CD4-positive, alpha-beta T cell (primary cell): ENCODE measurements at regions not wholly inside any gene's neighbourhood (a gene's known extent, or its start where the extent isn't known, plus 50 kb on each side); places are given as distances from the start of the nearest gene placed in this dataset.

Experiments used
- ATAC-seq: fragments of 200-7000 bp; cut with Tn5 transposase; one replicate; pipeline ENCODE4 v1.10.0; 2022; ENCODE audit warnings: mild to moderate bottlenecking; ENCODE audit not compliant: poor library complexity
- CTCF ChIA-PET: fragments of 350-600 bp; sonication (Branson Sonifier 250); formaldehyde crosslinking; loops from one replicate; lab custom pipeline; 2021; ENCODE audit warnings: antibody characterized with exemption, inconsistent platforms; lab: Charles Lee
- POLR2A ChIA-PET: fragments of 350-600 bp; sonication (Branson Sonifier 250); formaldehyde crosslinking; loops from one replicate; lab custom pipeline; 2021; ENCODE audit warnings: antibody characterized with exemption, inconsistent platforms; lab: Charles Lee
- DNase-seq, 14 experiments: peaks; one replicate each; pipeline ENCODE4 v3.0.0-alpha.2; 2013 to 2020; ENCODE audit warnings: mixed read lengths in 2 of 14
- H3K27ac ChIP-seq, 2 donors: one replicate each; pipeline versions ENCODE4 v1.5.1 to v1.7.0; 2013; ENCODE audit warnings: low read length in 2 of 2, low read depth in 1 of 2, mild to moderate bottlenecking in 1 of 2
- H3K27me3 ChIP-seq, 2 experiments: 1 replicate in 1 of 2; 2 replicates in 1 of 2; pipeline versions ENCODE4 v1.6.1 to v1.7.0; 2013; ENCODE audit warnings: low read length in 2 of 2, control low read depth in 1 of 2, mild to moderate bottlenecking in 1 of 2, moderate library complexity in 1 of 2; ENCODE audit not compliant: insufficient read depth in 2 of 2, control insufficient read depth in 1 of 2
- H3K36me3 ChIP-seq: one replicate; pipeline ENCODE4 v1.6.1; 2013; ENCODE audit warnings: low read length, control low read depth; ENCODE audit not compliant: insufficient read depth
- H3K4me1 ChIP-seq: one replicate; pipeline ENCODE4 v1.6.1; 2013; ENCODE audit warnings: low read length, control low read depth; ENCODE audit not compliant: insufficient read depth
- H3K4me3 ChIP-seq: one replicate; pipeline ENCODE4 v1.5.1; 2013; ENCODE audit warnings: mild to moderate bottlenecking, low read length, moderate library complexity
- H3K9me3 ChIP-seq, 2 experiments: 1 replicate in 1 of 2; 2 replicates in 1 of 2; pipeline versions ENCODE4 v1.6.1 to v1.7.0; 2013; ENCODE audit warnings: low read length in 2 of 2, mild to moderate bottlenecking in 2 of 2, control low read depth in 1 of 2, moderate library complexity in 1 of 2; ENCODE audit not compliant: control insufficient read depth in 1 of 2, insufficient read depth in 1 of 2
- H3K27ac Mint-ChIP-seq: one replicate; pipeline ENCODE4 v1.8.0; 2020; ENCODE audit warnings: mixed read lengths
- H3K27me3 Mint-ChIP-seq: one replicate; pipeline ENCODE4 v1.8.0; 2021; ENCODE audit warnings: mixed read lengths
- H3K36me3 Mint-ChIP-seq: one replicate; pipeline ENCODE4 v1.8.0; 2021; ENCODE audit warnings: low read depth, mixed read lengths
- H3K4me1 Mint-ChIP-seq: one replicate; pipeline ENCODE4 v1.8.0; 2021; ENCODE audit warnings: low read depth, mixed read lengths
- H3K4me3 Mint-ChIP-seq: one replicate; pipeline ENCODE4 v1.8.0; 2020; ENCODE audit warnings: mild to moderate bottlenecking, mixed read lengths
- H3K9me3 Mint-ChIP-seq: one replicate; pipeline ENCODE4 v1.8.0; 2020; ENCODE audit warnings: mixed read lengths
- CTCF ChIP-seq: fragments of 200-600 bp; IDR thresholded peaks from one replicate; pipeline ENCODE4 v1.8.0; 2022; ENCODE audit warnings: antibody characterized with exemption, mild to moderate bottlenecking
- intact Hi-C, 2 experiments: fragments of 100-400 bp; cut with DNase I in 1 of 2; cut with micrococcal nuclease in 1 of 2; formaldehyde crosslinking; loops; one replicate each; pipeline versions ENCODE4 v1.15.1 to v1.9.0; 2023 to 2025; cut with DNase I, micrococcal nuclease

GRCh38 chr4:122555216-122555615 lies 65.7 kb downstream of the IL21 start:
- Mint-ChIP-seq H3K27ac (no peak overlapping the region), H3K9me3 (no peaks in the 10 kb centered on the region), H3K4me3 (no peak overlapping the region), H3K4me1 (no peaks in the 10 kb centered on the region), H3K36me3 (no peaks in the 10 kb centered on the region), H3K27me3 (no peaks in the 10 kb centered on the region)
- DNase-seq (no peak), ATAC-seq (no peak)
- H3K4me3 ChIP-seq: no peak overlapping the region
- TF ChIP-seq CTCF: no peak
- H3K4me1 ChIP-seq: no peaks in the 10 kb centered on the region
- H3K9me3 ChIP-seq: peaks cover 0 to under 1% of the 10 kb centered on the region in 2 experiments
- H3K27ac ChIP-seq: no peak overlapping the region
- intact Hi-C loops: no loop called here
- no peaks in the 10 kb centered on the region for H3K36me3 ChIP-seq
- ChIA-PET CTCF (no interaction called here), POLR2A (no interaction called here)
- no peaks in the 10 kb centered on the region for H3K27me3 ChIP-seq

GRCh38 chr4:122553432-122553831 lies 67.4 kb downstream of the IL21 start:
- TF ChIP-seq CTCF: no peak
- H3K27me3 ChIP-seq: no peaks in the 10 kb centered on the region
- no peak for DNase-seq
- intact Hi-C loops: no loop called here
- ChIA-PET POLR2A (no interaction called here), CTCF (no interaction called here)
- Mint-ChIP-seq H3K4me1 (no peaks in the 10 kb centered on the region), H3K4me3 (no peak overlapping the region), H3K27me3 (no peaks in the 10 kb centered on the region), H3K27ac (no peak overlapping the region), H3K9me3 (no peaks in the 10 kb centered on the region), H3K36me3 (no peaks in the 10 kb centered on the region)
- H3K9me3 ChIP-seq: no peaks in the 10 kb centered on the region
- no peak overlapping the region for H3K27ac ChIP-seq
- H3K36me3 ChIP-seq: no peaks in the 10 kb centered on the region
- no peaks in the 10 kb centered on the region for H3K4me1 ChIP-seq
- H3K4me3 ChIP-seq: no peak overlapping the region
- ATAC-seq: no peak

DNA sequence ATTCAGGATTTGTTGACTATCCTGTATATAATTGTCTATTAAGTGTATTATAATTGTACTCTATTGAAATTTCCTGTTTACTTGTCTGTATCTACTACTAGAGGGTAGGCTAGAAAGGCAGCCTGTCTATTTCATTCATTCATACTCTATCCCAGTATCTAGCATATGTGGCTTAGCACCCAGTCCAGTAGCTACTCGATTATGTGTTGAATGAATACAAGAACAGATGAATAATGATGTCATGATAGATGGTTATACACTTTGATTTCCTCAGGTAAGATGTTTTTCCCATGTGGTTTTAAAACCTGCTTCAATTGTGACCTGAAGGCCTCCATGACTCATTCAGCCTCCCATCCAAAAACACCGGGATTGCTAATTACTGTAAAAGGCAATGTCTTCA lies 68.0 kb downstream of the IL21 start:
- no peaks in the 10 kb centered on the region for H3K4me1 Mint-ChIP-seq
- H3K4me1 ChIP-seq: no peaks in the 10 kb centered on the region
- H3K27ac Mint-ChIP-seq: no peak overlapping the region
- intact Hi-C loops: no loop called here
- no peaks in the 10 kb centered on the region for H3K9me3 Mint-ChIP-seq
- POLR2A ChIA-PET: no interaction called here
- DNase-seq (no peak), ATAC-seq (no peak)
- no peaks in the 10 kb centered on the region for H3K36me3 Mint-ChIP-seq
- no peak for TF ChIP-seq CTCF
- no peak overlapping the region for H3K27ac ChIP-seq
- no peaks in the 10 kb centered on the region for H3K36me3 ChIP-seq
- no peaks in the 10 kb centered on the region for H3K9me3 ChIP-seq
- H3K27me3 ChIP-seq: no peaks in the 10 kb centered on the region
- CTCF ChIA-PET: no interaction called here
- no peaks in the 10 kb centered on the region for H3K27me3 Mint-ChIP-seq
- no peak overlapping the region for H3K4me3 ChIP-seq
- no peak overlapping the region for H3K4me3 Mint-ChIP-seq
